ENCODE measurements at regions not wholly inside any gene's neighbourhood (a gene's known extent, or its start where the extent isn't known, plus 50 kb on each side); places are given as distances from the start of the nearest gene placed in this dataset.
"Not testable (repeated sequence)": the region's sequence is repeated elsewhere in the genome, so short reads cannot be mapped to it uniquely, and the experiment has no call there.

GRCh38 chr11:23311986-23312940 lies 452.0 kb upstream of the CCDC179 start:
- TF ChIP-seq ZFX (IDR thresholded peaks at IDR 0.05) = no peak
- no peak for TF ChIP-seq CTCF (conservative IDR thresholded peaks at IDR 0.05)
- no peak overlapping the region for H3K27ac ChIP-seq

- TF ChIP-seq ZFX (IDR thresholded peaks at IDR 0.05) (no peak), CTCF (conservative IDR thresholded peaks at IDR 0.05) (no peak)
- H3K27ac ChIP-seq = no peak overlapping the region
Observed at GRCh38 chr11:23313001-23313400, 452.7 kb upstream of the CCDC179 start.

- TF ChIP-seq ZFX (IDR thresholded peaks at IDR 0.05) (no peak), CTCF (conservative IDR thresholded peaks at IDR 0.05) (no peak)
- no peak overlapping the region for H3K27ac ChIP-seq
Observed at GRCh38 chr11:23314162-23314561, 453.9 kb upstream of the CCDC179 start.

GRCh38 chr11:23315286-23315685 lies 455.0 kb upstream of the CCDC179 start:
- H3K27ac ChIP-seq = no peak overlapping the region
- TF ChIP-seq CTCF (conservative IDR thresholded peaks at IDR 0.05) (no peak), ZFX (IDR thresholded peaks at IDR 0.05) (no peak)

GRCh38 chr11:23317816-23318215 lies 457.5 kb upstream of the CCDC179 start:
- no peak overlapping the region for H3K27ac ChIP-seq
- TF ChIP-seq ZFX (IDR thresholded peaks at IDR 0.05) (no peak), CTCF (conservative IDR thresholded peaks at IDR 0.05) (no peak)

GRCh38 chr11:23318670-23319069 lies 458.4 kb upstream of the CCDC179 start:
- TF ChIP-seq ZFX (IDR thresholded peaks at IDR 0.05) (no peak), CTCF (conservative IDR thresholded peaks at IDR 0.05) (no peak)
- H3K27ac ChIP-seq = no peak overlapping the region

- H3K27ac ChIP-seq = no peak overlapping the region
- no peak for TF ChIP-seq ZFX (IDR thresholded peaks at IDR 0.05)
- TF ChIP-seq CTCF (conservative IDR thresholded peaks at IDR 0.05) = no peak
Observed at GRCh38 chr11:23320131-23320530, 459.9 kb upstream of the CCDC179 start.

GRCh38 chr11:23335586-23335985 lies 475.3 kb upstream of the CCDC179 start:
- not testable (repeated sequence) for H3K27ac ChIP-seq

Data from C4-2B (cell line).